Astrocyte (in vitro differentiated cells and primary cell): ENCODE measurements at regions not wholly inside any gene's neighbourhood (a gene's known extent, or its start where the extent isn't known, plus 50 kb on each side); places are given as distances from the start of the nearest gene placed in this dataset.

ENCODE experiments used
- DNase-seq: peaks from one replicate; pipeline ENCODE4 v3.0.0-alpha.2; 2010; ENCODE audit warnings: low read depth
- FAIRE-seq: peaks from 2 replicates; lab custom pipeline; 2011; peaks lifted over from hg19 to GRCh38; lab: Jason Lieb, UNC
- H2AFZ ChIP-seq: 2 replicates; pipeline ENCODE4 v1.6.0; 2012; ENCODE audit warnings: low read depth, low read length, inconsistent platforms
- H3K27ac ChIP-seq: 2 replicates; pipeline ENCODE4 v1.5.1; 2011; ENCODE audit warnings: low read depth, low read length, inconsistent platforms
- H3K27me3 ChIP-seq: 2 replicates; pipeline ENCODE4 v1.6.0; 2011; ENCODE audit warnings: low read length, inconsistent platforms; ENCODE audit not compliant: insufficient read depth
- H3K36me3 ChIP-seq: 2 replicates; pipeline ENCODE4 v1.5.1; 2011; ENCODE audit warnings: low read length, inconsistent platforms; ENCODE audit not compliant: insufficient read depth
- H3K4me1 ChIP-seq: 2 replicates; pipeline ENCODE4 v1.5.1; 2011; ENCODE audit warnings: low read length, inconsistent platforms; ENCODE audit not compliant: insufficient read depth
- H3K4me2 ChIP-seq: 2 replicates; pipeline ENCODE4 v1.6.0; 2012; ENCODE audit warnings: low read length, inconsistent platforms
- H3K4me3 ChIP-seq: 2 replicates; pipeline ENCODE4 v1.5.1; 2011; ENCODE audit warnings: low read depth, mild to moderate bottlenecking, low read length, inconsistent platforms; ENCODE audit not compliant: insufficient read depth
- H3K79me2 ChIP-seq: 2 replicates; pipeline ENCODE4 v1.6.0; 2012; ENCODE audit warnings: mild to moderate bottlenecking, low read length, inconsistent platforms; ENCODE audit not compliant: insufficient read depth
- H3K9ac ChIP-seq: 2 replicates; pipeline ENCODE4 v1.6.0; 2012; ENCODE audit warnings: mild to moderate bottlenecking, low read length, inconsistent platforms
- H3K9me3 ChIP-seq: 2 replicates; pipeline ENCODE4 v1.5.1; 2012; ENCODE audit warnings: low read depth, mild to moderate bottlenecking, low read length, inconsistent platforms; ENCODE audit not compliant: insufficient read depth
- H4K20me1 ChIP-seq: 2 replicates; pipeline ENCODE4 v1.6.0; 2012; ENCODE audit warnings: low read length, inconsistent platforms; ENCODE audit not compliant: insufficient read depth
- H3K27ac Mint-ChIP-seq: one replicate; pipeline ENCODE4 v1.8.0; 2021; ENCODE audit warnings: mild to moderate bottlenecking, mixed read lengths; ENCODE audit not compliant: unreplicated experiment
- H3K27me3 Mint-ChIP-seq: one replicate; pipeline ENCODE4 v1.8.0; 2021; ENCODE audit warnings: low read depth, mixed read lengths; ENCODE audit not compliant: unreplicated experiment
- H3K36me3 Mint-ChIP-seq: one replicate; pipeline ENCODE4 v1.8.0; 2021; ENCODE audit warnings: low read depth, mixed read lengths; ENCODE audit not compliant: unreplicated experiment
- H3K4me1 Mint-ChIP-seq: one replicate; pipeline ENCODE4 v1.8.0; 2021; ENCODE audit warnings: low read depth, mixed read lengths; ENCODE audit not compliant: unreplicated experiment
- H3K4me3 Mint-ChIP-seq: one replicate; pipeline ENCODE4 v1.8.0; 2021; ENCODE audit warnings: mild to moderate bottlenecking, moderate library complexity, mixed read lengths; ENCODE audit not compliant: unreplicated experiment
- H3K9me3 Mint-ChIP-seq: one replicate; pipeline ENCODE4 v1.8.0; 2021; ENCODE audit warnings: mild to moderate bottlenecking, mixed read lengths; ENCODE audit not compliant: unreplicated experiment
- EZH2 ChIP-seq: IDR thresholded peaks from 2 replicates; pipeline ENCODE4 v1.6.1; 2012; ENCODE audit warnings: mild to moderate bottlenecking, low read length, inconsistent platforms; ENCODE audit not compliant: insufficient read depth
- TF ChIP-seq, protein P1 (sequence below): IDR thresholded peaks from 2 replicates; pipeline ENCODE4 v1.5.1; 2011; ENCODE audit warnings: low read depth, mild to moderate bottlenecking, inconsistent platforms, low read length, moderate library complexity; ENCODE audit not compliant: insufficient read depth

DNA sequence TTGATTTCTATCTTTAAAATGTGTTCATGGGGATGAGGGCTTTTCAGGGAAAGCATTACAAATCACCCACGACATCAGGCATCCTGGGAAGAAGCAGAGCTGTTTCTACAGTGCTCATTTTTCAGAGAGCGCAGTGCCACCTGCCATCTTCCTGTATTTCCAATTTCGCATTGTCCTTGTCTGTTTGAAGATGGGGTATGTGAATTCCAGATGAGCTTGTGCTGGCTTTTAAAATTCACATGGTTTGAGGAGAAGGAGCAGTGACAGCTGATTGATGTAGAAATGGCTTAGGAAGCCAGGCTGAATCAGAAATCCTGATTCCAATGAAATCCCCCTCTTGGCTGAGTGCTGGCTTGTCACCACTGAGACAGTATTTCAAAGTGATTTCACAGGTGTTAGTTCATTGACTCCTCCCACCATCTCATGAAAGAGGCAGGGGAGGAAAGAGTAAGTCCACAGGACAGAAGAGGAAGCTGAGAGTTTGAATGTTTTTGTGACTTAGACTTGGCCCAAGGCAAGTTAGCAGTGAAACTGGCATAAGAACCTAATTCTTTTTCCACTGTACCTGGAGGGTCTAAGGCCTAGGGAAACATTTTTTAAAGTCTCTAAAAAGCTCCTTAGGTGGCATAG, 344.6 kb upstream of the C11orf87 start:
- Mint-ChIP-seq H3K36me3 (peaks cover 2% of the 10 kb centered on the region), H3K4me1 (no peaks in the 10 kb centered on the region), H3K4me3 (no peak overlapping the region), H3K27me3 (peaks cover 11% of the 10 kb centered on the region), H3K9me3 (no peaks in the 10 kb centered on the region), H3K27ac (no peak overlapping the region)
- no peak for DNase-seq
- Histone ChIP-seq H3K4me1 (no peaks in the 10 kb centered on the region), H4K20me1 (no peaks in the 10 kb centered on the region), H3K27ac (no peak overlapping the region), H2AFZ (no peak overlapping the region), H3K9ac (no peak overlapping the region), H3K9me3 (no peaks in the 10 kb centered on the region), H3K27me3 (no peaks in the 10 kb centered on the region), H3K4me2 (no peak overlapping the region), H3K79me2 (no peaks in the 10 kb centered on the region), H3K36me3 (no peaks in the 10 kb centered on the region), H3K4me3 (no peak overlapping the region)
- no peak for FAIRE-seq
- TF ChIP-seq EZH2: no peak
- TF ChIP-seq, protein P1, sequence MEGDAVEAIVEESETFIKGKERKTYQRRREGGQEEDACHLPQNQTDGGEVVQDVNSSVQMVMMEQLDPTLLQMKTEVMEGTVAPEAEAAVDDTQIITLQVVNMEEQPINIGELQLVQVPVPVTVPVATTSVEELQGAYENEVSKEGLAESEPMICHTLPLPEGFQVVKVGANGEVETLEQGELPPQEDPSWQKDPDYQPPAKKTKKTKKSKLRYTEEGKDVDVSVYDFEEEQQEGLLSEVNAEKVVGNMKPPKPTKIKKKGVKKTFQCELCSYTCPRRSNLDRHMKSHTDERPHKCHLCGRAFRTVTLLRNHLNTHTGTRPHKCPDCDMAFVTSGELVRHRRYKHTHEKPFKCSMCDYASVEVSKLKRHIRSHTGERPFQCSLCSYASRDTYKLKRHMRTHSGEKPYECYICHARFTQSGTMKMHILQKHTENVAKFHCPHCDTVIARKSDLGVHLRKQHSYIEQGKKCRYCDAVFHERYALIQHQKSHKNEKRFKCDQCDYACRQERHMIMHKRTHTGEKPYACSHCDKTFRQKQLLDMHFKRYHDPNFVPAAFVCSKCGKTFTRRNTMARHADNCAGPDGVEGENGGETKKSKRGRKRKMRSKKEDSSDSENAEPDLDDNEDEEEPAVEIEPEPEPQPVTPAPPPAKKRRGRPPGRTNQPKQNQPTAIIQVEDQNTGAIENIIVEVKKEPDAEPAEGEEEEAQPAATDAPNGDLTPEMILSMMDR: no peak

DNA sequence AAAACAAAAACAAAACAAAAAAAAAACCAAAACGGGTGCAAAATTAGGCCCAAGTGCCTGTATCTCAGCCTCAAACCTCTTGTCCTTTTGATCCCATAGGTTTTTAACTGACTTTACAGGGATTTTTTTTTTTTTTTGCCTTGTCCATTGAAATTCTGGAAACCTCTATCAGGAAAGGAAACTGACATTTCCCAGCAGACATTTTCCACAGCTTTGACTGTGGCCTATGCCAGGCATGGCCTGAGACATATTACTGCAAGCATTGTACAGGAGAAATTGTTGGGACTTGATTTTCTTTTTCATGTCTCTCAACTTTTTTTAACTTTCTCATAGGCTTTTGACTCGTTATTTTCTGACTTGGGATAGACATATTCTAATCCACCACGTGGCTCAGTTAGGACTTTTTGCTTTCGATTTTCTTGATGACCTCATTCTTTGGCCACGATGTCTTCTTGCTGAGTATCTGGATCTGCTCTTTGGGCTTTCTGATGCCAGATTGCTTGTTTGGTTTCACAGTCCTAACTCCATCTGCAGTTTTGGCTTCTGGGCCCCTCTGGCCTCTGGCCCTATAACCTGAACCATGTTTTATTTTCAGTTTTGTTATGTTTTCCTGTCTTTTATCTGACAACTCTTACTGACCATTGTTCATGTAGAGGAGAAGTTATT, 336.1 kb upstream of the C11orf87 start:
- no peak for DNase-seq
- no peaks in the 10 kb centered on the region for H3K9me3 ChIP-seq
- no peaks in the 10 kb centered on the region for H4K20me1 ChIP-seq
- H3K27ac ChIP-seq: no peak overlapping the region
- peaks cover 10% of the 10 kb centered on the region for H3K9me3 Mint-ChIP-seq
- H3K27me3 Mint-ChIP-seq: no peaks in the 10 kb centered on the region
- H3K27me3 ChIP-seq: no peaks in the 10 kb centered on the region
- no peak overlapping the region for H3K27ac Mint-ChIP-seq
- H3K4me1 Mint-ChIP-seq: no peaks in the 10 kb centered on the region
- no peak overlapping the region for H3K9ac ChIP-seq
- H3K4me3 ChIP-seq: no peak overlapping the region
- H3K36me3 ChIP-seq: no peaks in the 10 kb centered on the region
- no peaks in the 10 kb centered on the region for H3K79me2 ChIP-seq
- no peak overlapping the region for H3K4me2 ChIP-seq
- H3K36me3 Mint-ChIP-seq: no peaks in the 10 kb centered on the region
- FAIRE-seq: peak; percentile 79
- H3K4me3 Mint-ChIP-seq: no peak overlapping the region
- TF ChIP-seq, protein P1: no peak
- no peak for TF ChIP-seq EZH2
- no peak overlapping the region for H2AFZ ChIP-seq
- H3K4me1 ChIP-seq: no peaks in the 10 kb centered on the region

DNA sequence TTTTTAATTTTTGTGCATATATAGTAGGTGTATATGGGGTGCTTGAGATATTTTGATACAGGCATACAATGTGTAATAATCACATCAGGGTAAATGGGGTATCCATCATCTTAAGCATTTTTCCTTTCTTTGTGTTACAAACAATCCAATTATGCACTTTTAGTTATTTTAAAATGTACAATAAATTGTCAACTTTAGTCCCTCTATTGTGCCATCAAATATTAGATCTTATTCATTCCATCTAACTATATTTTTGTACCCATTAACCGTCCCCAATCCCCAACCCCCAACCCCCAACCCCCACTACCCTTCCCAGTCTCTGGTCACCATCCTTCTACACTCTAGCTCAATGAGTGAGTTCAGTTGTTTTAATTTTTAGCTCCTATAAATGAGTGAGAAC, 335.1 kb upstream of the C11orf87 start:
- H3K4me2 ChIP-seq: no peak overlapping the region
- no peaks in the 10 kb centered on the region for H3K36me3 ChIP-seq
- no peak overlapping the region for H2AFZ ChIP-seq
- H4K20me1 ChIP-seq: no peaks in the 10 kb centered on the region
- FAIRE-seq (no peak), DNase-seq (no peak)
- Mint-ChIP-seq H3K4me1 (no peaks in the 10 kb centered on the region), H3K27ac (no peak overlapping the region), H3K4me3 (no peak overlapping the region), H3K36me3 (no peaks in the 10 kb centered on the region), H3K9me3 (peaks cover 10% of the 10 kb centered on the region), H3K27me3 (no peaks in the 10 kb centered on the region)
- no peak overlapping the region for H3K4me3 ChIP-seq
- no peak overlapping the region for H3K27ac ChIP-seq
- no peaks in the 10 kb centered on the region for H3K27me3 ChIP-seq
- H3K79me2 ChIP-seq: no peaks in the 10 kb centered on the region
- no peaks in the 10 kb centered on the region for H3K4me1 ChIP-seq
- TF ChIP-seq, protein P1: no peak
- no peak for TF ChIP-seq EZH2
- no peaks in the 10 kb centered on the region for H3K9me3 ChIP-seq
- H3K9ac ChIP-seq: no peak overlapping the region
